HCEC 1CT (cell line): ENCODE measurements at regions not wholly inside any gene's neighbourhood (a gene's known extent, or its start where the extent isn't known, plus 50 kb on each side); places are given as distances from the start of the nearest gene placed in this dataset.

Experiments used
- DNase-seq: peaks from one replicate; pipeline ENCODE4 v3.0.0-alpha.2; 2017

GRCh38 chr12:15033029-15033428 lies 60.2 kb downstream of the PDE6H start:
- no peak for DNase-seq

DNA sequence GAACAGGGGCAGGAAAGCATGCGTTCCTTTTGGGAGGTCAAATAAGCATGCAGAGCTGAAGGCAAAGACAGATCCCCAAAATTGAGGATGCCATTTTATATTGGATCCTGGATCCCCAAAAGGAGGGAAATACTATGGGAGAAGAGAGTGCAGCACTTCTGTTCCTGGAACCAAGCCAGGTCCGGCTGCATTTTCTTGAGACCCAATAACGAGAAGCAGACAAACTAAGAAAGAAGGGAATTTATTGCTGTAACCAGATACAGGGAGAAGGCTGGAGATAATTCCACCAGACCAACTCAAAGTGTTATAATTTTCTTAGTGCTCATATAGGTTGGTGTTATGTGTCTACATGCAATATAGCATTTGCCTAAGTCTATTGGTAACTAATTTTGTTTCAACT lies 60.8 kb downstream of the PDE6H start:
- no peak for DNase-seq

DNA sequence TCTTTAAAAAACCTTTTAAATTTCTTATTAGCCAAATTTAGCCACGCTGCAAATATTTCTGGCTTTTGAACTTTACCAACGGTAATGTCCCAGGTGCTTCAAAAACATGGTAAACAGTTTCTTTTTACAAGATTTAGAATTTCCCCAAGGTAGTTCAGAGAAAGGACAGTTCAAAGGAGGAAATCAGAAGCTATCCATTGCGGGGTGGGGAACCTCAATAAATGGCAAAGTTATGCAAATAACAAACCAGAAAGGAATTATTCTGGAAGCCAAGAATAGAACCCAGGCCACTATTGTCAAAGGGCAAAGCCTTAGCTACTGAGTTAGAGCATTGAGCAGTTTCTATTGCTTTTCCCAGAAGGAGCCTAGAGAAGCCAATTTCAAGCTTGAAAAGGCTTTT lies 62.3 kb downstream of the PDE6H start:
- no peak for DNase-seq

DNA sequence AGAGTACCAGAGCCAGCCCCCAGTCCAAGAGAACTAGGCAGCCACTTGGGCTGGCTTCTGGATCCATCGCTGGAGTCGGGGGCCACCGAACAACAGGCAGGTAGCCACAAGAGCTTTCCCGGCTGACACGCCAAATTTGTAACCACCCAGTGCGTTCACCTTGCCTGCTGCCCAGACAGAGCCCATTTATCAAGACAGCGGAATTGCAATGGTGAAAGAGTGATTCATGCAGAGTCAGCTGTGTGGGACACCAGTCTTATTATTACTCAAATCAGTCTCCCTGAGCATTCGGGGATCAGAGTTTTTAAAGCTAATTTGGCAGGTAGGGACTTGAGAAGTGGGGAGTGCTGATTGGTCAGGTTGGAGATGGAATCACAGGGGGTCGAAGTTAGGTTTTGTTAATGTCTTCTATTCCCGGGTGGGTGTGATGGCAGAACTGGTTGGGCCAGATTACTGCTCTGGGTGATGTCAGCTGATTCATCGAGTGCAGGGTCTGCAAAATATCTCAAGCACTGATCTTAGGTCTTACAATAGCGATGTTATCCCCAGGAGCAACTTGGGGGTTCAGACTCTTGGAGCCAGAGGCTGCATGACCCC lies 64.3 kb downstream of the PDE6H start:
- DNase-seq = no peak

DNA sequence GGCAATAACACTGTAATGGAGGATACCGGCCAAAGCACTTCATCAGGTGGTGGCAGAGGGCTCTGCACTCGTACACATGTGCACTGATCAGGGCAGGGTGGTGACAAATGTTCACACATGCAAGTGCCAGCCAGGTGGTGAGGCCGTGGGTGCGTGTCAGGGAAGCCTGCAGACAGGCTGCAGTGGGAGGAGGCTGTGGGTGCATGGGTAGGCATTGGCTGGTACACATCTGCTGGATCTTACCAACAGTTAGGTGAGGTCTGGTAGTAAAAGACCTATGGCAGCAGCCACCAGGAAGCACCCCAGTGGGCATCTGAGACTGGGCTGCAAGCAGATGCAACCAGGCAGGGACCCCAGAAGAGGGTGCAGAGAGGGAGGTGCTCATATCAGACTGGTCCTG lies 65.3 kb downstream of the PDE6H start:
- no peak for DNase-seq

DNA sequence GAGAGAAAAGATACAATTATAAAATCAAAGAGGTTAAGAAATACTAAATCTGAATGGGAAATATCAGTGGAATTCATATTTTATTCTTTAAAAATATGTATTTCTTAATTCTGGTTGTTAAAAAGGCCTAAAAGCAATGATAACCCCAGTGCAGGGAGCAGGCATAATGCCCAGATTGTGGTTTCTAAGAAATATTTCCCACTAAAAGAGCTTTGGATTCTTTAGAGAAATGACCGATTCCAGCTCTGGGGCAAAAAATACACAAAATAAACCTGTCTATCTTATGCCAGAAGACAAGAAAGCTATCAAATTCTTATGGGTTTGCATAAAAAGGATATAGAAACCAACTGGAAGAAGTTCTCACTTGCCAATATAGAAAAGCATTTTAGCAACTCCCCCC lies 71.6 kb downstream of the PDE6H start:
- DNase-seq = peak; percentile 19

- DNase-seq = no peak
Observed at GRCh38 chr12:15045451-15045850, 72.6 kb downstream of the PDE6H start.

GRCh38 chr12:15047611-15048010 lies 74.8 kb downstream of the PDE6H start:
- DNase-seq = no peak

DNA sequence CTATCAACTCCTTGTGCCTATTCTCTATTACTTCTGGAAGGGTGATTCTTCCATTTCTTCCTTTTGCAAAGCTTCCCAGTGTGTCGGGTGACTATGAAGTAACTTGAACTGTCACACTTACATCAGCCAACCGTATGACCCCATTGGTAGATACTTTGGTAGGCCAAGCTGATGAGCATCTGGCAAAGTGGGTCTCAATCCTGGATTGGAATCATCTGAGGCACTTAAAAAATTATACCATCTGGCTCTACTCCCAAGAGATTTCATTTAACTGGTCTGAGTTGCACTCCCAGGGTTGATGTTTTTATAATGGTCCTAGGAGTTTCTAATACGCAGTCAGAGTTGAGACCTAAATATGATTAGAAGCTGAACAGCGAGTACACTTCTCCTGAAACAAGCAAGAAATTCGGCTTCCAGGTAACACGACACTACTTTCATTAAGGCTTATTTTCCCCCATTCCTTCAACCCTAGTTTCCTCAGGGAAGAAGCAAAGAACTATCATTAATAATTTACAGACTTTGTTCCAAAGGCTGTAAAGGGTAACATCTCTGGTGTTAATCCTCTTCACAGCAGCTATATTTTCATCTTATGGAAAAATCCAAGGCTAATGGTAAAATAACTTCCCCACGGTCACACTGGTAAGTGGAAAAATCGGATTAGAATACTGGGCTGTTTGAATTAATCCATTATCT lies 76.8 kb downstream of the PDE6H start:
- no peak for DNase-seq

DNA sequence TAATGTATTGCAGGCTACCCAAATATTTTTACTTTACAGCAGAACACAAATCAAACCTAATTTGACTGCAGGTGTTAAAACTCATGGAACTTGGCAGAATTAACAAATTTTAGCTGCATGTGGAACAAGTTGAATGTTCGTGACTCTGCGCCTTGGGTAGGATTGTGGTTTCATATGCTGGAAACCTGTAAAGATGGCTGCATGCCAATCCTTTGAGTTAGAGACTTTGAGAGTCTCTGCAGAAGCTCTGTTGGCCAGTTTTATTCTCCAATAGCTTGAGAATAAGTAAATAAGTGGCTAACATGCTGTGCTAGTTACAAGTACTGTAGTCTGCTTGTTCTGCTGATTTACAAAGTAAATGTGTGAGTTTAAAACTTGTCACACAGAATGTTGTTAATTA lies 77.8 kb downstream of the PDE6H start:
- DNase-seq = no peak

DNA sequence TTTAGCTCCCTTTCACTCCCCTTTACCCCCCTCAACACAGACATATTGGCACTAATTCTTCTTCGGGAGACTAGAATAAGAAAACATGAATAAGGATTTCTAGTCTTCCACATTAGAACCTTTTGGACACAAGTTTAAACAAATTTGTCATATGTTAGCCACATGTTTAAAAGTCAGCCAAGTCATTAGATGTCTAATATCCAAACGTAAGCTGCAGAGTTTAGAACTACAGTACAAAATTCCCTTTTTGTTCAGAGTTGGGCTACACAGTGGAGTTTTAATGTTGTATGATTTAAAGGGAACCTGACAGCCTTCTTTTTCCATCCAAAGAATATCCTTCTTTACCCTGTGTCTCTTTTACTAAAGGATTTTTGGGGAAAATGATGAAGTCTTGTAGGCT lies 79.8 kb downstream of the PDE6H start:
- no peak for DNase-seq

DNA sequence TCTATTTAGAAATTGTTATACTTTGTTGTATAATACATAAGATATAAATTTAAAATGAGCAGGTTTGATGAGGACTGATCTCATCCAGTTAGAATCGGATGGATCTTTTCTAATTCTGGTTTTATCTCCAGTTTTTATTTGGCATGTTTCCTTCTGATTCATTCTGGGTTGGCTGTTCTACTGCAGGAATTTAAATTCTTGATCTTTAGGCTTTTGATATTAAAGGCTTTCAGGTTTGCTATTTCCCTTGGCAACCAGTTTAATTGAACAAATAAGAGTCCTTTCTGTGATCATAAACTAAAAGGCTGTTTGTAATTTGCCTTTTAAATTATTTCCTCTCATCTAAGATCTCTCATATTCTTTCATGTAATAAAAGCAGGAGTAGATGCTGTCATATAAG lies 83.4 kb downstream of the PDE6H start:
- DNase-seq = no peak
